ENCODE measurements at regions not wholly inside any gene's neighbourhood (a gene's known extent, or its start where the extent isn't known, plus 50 kb on each side); places are given as distances from the start of the nearest gene placed in this dataset.

DNA sequence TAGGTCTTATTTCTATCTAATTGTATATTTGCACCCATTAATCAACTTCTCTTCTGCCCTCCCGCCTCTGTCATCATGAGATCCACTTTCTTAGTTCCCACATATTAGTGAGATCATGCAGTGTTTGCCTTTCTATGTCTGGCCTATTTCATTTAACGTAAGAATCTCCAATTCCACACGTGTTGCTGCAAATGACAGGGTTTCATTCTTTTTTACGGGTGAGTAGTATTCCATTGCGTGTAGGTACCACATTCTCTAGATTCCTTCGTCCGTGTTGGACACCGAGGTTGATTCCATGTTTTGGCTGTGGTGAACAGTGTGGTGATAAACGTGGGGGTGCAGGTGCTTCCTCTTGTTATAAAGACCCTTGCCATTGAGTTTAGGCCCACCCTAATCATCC is 64.7 kb upstream of the GSE1 start:
- intact Hi-C loops (cut with DNase I), result no loop called here
- no peak for DNase-seq
- no peaks in the 10 kb centered on the region for H3K36me3 ChIP-seq
- H3K27me3 ChIP-seq, result no peaks in the 10 kb centered on the region
- H3K4me1 ChIP-seq, result peaks cover 0 to 35% (median 9%) of the 10 kb centered on the region in 12 donors
- H3K9me3 ChIP-seq, result no peaks in the 10 kb centered on the region
- TF ChIP-seq, protein P1, sequence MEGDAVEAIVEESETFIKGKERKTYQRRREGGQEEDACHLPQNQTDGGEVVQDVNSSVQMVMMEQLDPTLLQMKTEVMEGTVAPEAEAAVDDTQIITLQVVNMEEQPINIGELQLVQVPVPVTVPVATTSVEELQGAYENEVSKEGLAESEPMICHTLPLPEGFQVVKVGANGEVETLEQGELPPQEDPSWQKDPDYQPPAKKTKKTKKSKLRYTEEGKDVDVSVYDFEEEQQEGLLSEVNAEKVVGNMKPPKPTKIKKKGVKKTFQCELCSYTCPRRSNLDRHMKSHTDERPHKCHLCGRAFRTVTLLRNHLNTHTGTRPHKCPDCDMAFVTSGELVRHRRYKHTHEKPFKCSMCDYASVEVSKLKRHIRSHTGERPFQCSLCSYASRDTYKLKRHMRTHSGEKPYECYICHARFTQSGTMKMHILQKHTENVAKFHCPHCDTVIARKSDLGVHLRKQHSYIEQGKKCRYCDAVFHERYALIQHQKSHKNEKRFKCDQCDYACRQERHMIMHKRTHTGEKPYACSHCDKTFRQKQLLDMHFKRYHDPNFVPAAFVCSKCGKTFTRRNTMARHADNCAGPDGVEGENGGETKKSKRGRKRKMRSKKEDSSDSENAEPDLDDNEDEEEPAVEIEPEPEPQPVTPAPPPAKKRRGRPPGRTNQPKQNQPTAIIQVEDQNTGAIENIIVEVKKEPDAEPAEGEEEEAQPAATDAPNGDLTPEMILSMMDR (IDR thresholded peaks at IDR 0.05), result no peak
- TF ChIP-seq POLR2A (IDR thresholded peaks at IDR 0.05), result no peak
- no peak overlapping the region for H3K4me3 ChIP-seq
- WGBS, 4 donors, result 95 to 96% (median 96%) methylated on average over 9 of the region's 9 CpGs
- no peak for ATAC-seq
- no peak overlapping the region for H3K27ac ChIP-seq

DNA sequence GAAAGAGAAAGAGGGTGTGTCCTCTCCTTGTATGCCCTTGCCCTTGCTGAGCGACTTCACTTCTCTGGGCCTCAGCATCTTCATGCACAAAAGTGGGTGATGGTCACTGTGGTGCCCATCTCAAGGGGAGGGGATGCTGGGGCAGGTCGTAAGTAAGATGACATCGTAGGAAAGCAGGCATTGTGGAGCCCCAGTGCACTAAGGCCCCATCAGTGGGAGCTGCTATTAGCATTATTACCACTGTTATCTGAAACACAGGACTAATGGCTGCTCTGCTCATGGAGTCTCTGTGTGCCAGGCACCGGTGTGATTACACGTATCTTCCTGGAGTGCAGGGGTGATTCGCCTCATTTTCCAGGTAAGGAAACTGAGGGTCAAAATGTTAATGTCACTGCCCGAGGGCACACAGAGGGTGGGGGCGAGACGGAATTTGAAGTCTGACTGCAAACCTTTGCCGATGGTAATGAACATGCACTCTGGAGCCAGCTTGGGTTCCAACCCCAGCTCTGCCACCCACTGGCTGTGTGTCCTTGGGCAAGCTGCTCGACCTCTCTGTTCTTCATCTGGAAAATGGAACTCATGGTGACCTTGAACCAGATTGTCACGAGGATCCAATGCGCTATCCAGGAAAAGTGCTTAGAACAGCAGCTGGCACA is 63.2 kb upstream of the GSE1 start:
- Histone ChIP-seq H3K4me3 (no peak overlapping the region), H3K27me3 (no peaks in the 10 kb centered on the region), H3K27ac (peak overlapping the region in 2 of 12 donors; percentile 19 to 66), H3K36me3 (no peaks in the 10 kb centered on the region), H3K4me1 (peaks cover 0 to 33% (median 11%) of the 10 kb centered on the region in 12 donors), H3K9me3 (no peaks in the 10 kb centered on the region)
- no peak for DNase-seq
- TF ChIP-seq POLR2A (IDR thresholded peaks at IDR 0.05), result no peak
- TF ChIP-seq, protein P1 (IDR thresholded peaks at IDR 0.05), result no peak
- WGBS, 4 donors, result 62 to 81% (median 71%) methylated on average over 13 of the region's 13 CpGs
- ATAC-seq, result no peak
- intact Hi-C loops (cut with DNase I), result loop anchor here in 2 of 10 donors (5.0 to 10.0 kb wide), 2 partner anchors 128 to 425 kb away; no protein-coding TSS in a partner anchor

DNA sequence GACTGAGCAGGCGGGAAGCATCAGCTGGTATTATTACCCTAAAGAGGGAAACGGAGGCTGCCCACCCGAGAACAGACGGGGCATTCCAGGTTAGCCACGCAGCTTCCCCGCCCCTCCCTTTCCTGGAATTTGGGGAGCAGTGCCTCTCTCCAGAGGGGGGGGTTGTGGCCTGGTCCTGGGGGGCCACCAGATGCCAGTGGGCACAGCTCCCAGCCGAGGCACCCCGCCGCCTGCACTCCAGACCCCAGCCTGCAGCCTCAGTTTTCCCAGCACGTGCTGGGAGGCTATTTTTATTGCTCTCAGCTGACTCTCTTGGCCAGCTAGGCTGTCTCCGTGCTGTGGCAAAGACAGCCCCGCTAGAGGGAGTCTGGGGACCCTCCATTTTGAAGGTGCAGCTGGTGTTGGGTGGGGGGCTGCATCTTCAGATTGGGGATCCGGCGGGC is 62.7 kb upstream of the GSE1 start:
- WGBS, 4 donors, result 47 to 73% (median 58%) methylated on average over 13 to 14 of the region's 14 CpGs
- no peak overlapping the region for H3K4me3 ChIP-seq
- no peaks in the 10 kb centered on the region for H3K27me3 ChIP-seq
- TF ChIP-seq, protein P1 (IDR thresholded peaks at IDR 0.05), result peak in 10 of 12 donors; percentile 24 to 59 (median 36)
- no peak for TF ChIP-seq POLR2A (IDR thresholded peaks at IDR 0.05)
- DNase-seq, result peak in 1 of 5 donors; percentile 56
- intact Hi-C loops (cut with DNase I), result loop anchor here in 2 of 10 donors (5.0 to 10.0 kb wide), 2 partner anchors 128 to 426 kb away; no protein-coding TSS in a partner anchor
- peak in 3 of 4 donors; percentile 10 to 44 (median 26) for ATAC-seq
- peak overlapping the region in 9 of 12 donors; percentile 13 to 72 (median 51) for H3K27ac ChIP-seq
- no peaks in the 10 kb centered on the region for H3K36me3 ChIP-seq
- H3K9me3 ChIP-seq, result no peaks in the 10 kb centered on the region
- H3K4me1 ChIP-seq, result peaks cover 0 to 31% (median 11%) of the 10 kb centered on the region in 12 donors

All from heart left ventricle (tissue), 16 donors.